HL-60 (cell line): ENCODE measurements at regions not wholly inside any gene's neighbourhood (a gene's known extent, or its start where the extent isn't known, plus 50 kb on each side); places are given as distances from the start of the nearest gene placed in this dataset.

Source experiments
- DNase-seq, 2 experiments: peaks; one replicate each; pipeline ENCODE4 v3.0.0-alpha.2; 2010 to 2020; ENCODE audit warnings: low read depth in 1 of 2, low spot score in 1 of 2
- H3K27ac ChIP-seq: fragments of 250-450 bp; sonication (Bioruptor Pico); replicated peaks from 2 replicates; pipeline ENCODE4 v1.5.1; 2020; ENCODE audit warnings: mild to moderate bottlenecking, moderate library complexity
- H3K27me3 ChIP-seq: fragments of 250-450 bp; sonication (Bioruptor Pico); 2 replicates; pipeline ENCODE4 v1.5.1; 2021; ENCODE audit warnings: mild to moderate bottlenecking, moderate library complexity; ENCODE audit not compliant: insufficient read depth, poor library complexity, severe bottlenecking
- H3K4me3 ChIP-seq: replicated peaks from 2 replicates; pipeline ENCODE4 v1.5.1; 2011; ENCODE audit warnings: mild to moderate bottlenecking, control low read depth, low read length; ENCODE audit not compliant: insufficient read depth
- CTCF ChIP-seq: IDR thresholded peaks from one replicate; pipeline ENCODE4 v1.5.1; 2011; ENCODE audit warnings: low read length, control low read depth, inconsistent platforms; ENCODE audit not compliant: insufficient read depth
- GABPA ChIP-seq: IDR thresholded peaks from 2 replicates; pipeline ENCODE4 v1.6.1; 2012; ENCODE audit warnings: low read depth
- POLR2AphosphoS5 ChIP-seq: IDR thresholded peaks from 2 replicates; pipeline ENCODE4 v1.6.1; 2012; ENCODE audit warnings: low read depth
- REST ChIP-seq: IDR thresholded peaks from 2 replicates; pipeline ENCODE4 v1.6.1; 2012; ENCODE audit warnings: low read depth; ENCODE audit not compliant: insufficient replicate concordance
- SPI1 ChIP-seq: IDR thresholded peaks from 2 replicates; pipeline ENCODE4 v1.6.1; 2012; ENCODE audit warnings: low read depth, mild to moderate bottlenecking, borderline replicate concordance

- DNase-seq, result no peak
- no peak overlapping the region for H3K27ac ChIP-seq
- TF ChIP-seq SPI1 (no peak), CTCF (no peak), POLR2AphosphoS5 (no peak), REST (no peak), GABPA (no peak)
- H3K4me3 ChIP-seq, result no peak overlapping the region
- H3K27me3 ChIP-seq, result no peaks in the 10 kb centered on the region
Observed at GRCh38 chr7:42747044-42747443, 164.8 kb downstream of the C7orf25 start.

GRCh38 chr7:42746214-42746613, 165.7 kb downstream of the C7orf25 start:
- DNase-seq, result no peak
- Histone ChIP-seq H3K27ac (no peak overlapping the region), H3K4me3 (no peak overlapping the region), H3K27me3 (no peaks in the 10 kb centered on the region)
- no peak for TF ChIP-seq CTCF
- TF ChIP-seq SPI1, result no peak
- no peak for TF ChIP-seq GABPA
- no peak for TF ChIP-seq POLR2AphosphoS5
- TF ChIP-seq REST, result no peak

GRCh38 chr7:42745357-42746059, 166.4 kb downstream of the C7orf25 start:
- Histone ChIP-seq H3K27ac (no peak overlapping the region), H3K27me3 (no peaks in the 10 kb centered on the region), H3K4me3 (no peak overlapping the region)
- TF ChIP-seq CTCF (peak; percentile 69), REST (no peak)
- DNase-seq, result peak in 1 of 2 experiments; percentile 29
